ENCODE measurements at regions not wholly inside any gene's neighbourhood (a gene's known extent, or its start where the extent isn't known, plus 50 kb on each side); places are given as distances from the start of the nearest gene placed in this dataset.

DNA sequence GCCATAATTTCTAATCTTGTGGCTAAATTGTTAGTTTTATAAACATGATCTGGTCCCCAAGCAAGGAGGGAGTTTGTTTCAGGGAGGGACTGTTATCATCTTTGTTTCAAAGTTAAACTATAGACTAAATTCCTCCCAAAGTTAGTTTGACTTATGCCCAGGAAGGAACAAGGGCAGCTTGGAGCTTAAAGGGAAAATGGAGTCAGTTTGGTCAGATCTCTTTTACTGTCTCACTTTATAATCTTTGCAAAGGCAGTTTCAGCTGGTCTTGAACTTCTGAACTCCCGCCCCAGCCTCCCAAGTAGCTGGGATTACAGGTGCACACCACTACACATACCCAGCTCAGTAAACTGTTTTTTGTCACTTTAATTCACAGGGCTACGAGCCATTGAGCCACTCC lies 214.7 kb downstream of the ZNF674 start:
- Histone ChIP-seq H3K27ac (ENCODE audit: insufficient read depth, low read depth, low read length) (no peak overlapping the region), H4K20me1 (replicated peaks; ENCODE audit: control insufficient read depth, extremely low read depth, insufficient read depth, low read length) (no peaks in the 10 kb centered on the region), H3K9ac (replicated peaks; ENCODE audit: extremely low read depth, insufficient read depth, low read length) (no peak overlapping the region), H3K9me3 (replicated peaks; ENCODE audit: control insufficient read depth, insufficient read depth, low read length) (no peaks in the 10 kb centered on the region), H3K36me3 (ENCODE audit: control insufficient read depth in 2 of 2, extremely low read depth in 1 of 2, insufficient read depth in 2 of 2, low read length in 2 of 2) (no peaks in the 10 kb centered on the region), H3K27me3 (ENCODE audit: control insufficient read depth in 2 of 2, insufficient read depth in 2 of 2, low read length in 2 of 2) (no peaks in the 10 kb centered on the region), H3K4me1 (ENCODE audit: control insufficient read depth, extremely low read depth, insufficient read depth, low read length) (peaks cover 25% of the 10 kb centered on the region), H2AFZ (ENCODE audit: low read depth, low read length) (no peak overlapping the region), H3K4me2 (ENCODE audit: insufficient read depth, low read length) (no peak overlapping the region), H3K4me3 (replicated peaks in 1 of 3; ENCODE audit: insufficient read depth in 1 of 3, low read depth in 1 of 3, low read length in 3 of 3) (no peak overlapping the region), H3K79me2 (ENCODE audit: control insufficient read depth, insufficient read depth, low read length) (no peaks in the 10 kb centered on the region), H3K9me1 (replicated peaks; ENCODE audit: control insufficient read depth, extremely low read depth, insufficient read depth, low read length) (no peaks in the 10 kb centered on the region)
- no TSS peak for BruUV-seq (replicated peaks)
- dilution Hi-C loops (cut with MboI; ENCODE audit: extremely low pct_ligation_motif_present, low sequenced_read_pairs) (no loop called here), intact Hi-C loops (cut with micrococcal nuclease) (no loop called here)
- TF ChIP-seq, protein P1, sequence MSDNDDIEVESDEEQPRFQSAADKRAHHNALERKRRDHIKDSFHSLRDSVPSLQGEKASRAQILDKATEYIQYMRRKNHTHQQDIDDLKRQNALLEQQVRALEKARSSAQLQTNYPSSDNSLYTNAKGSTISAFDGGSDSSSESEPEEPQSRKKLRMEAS (IDR thresholded peaks at IDR 0.05; ENCODE audit: insufficient read depth, insufficient read length), result no peak
- TF ChIP-seq MYC (IDR thresholded peaks at IDR 0.05; ENCODE audit: low read depth, low read length) (no peak), FOS (IDR thresholded peaks at IDR 0.05; ENCODE audit: borderline replicate concordance, insufficient read depth, low read length) (no peak), EZH2 (IDR thresholded peaks at IDR 0.05; ENCODE audit: borderline replicate concordance, low read depth, low read length, severe bottlenecking) (no peak), POLR2AphosphoS5 (IDR thresholded peaks at IDR 0.05; ENCODE audit: insufficient read depth, low read depth, low read length) (no peak), GATA2 (IDR thresholded peaks at IDR 0.05; ENCODE audit: insufficient read depth, insufficient read length, low read depth, low read length) (no peak), POLR2A (IDR thresholded peaks at IDR 0.05; ENCODE audit: low read depth, low read length) (no peak), JUN (IDR thresholded peaks at IDR 0.05; ENCODE audit: borderline replicate concordance, insufficient read depth, insufficient read length, low read depth) (no peak)
- TF ChIP-seq, protein P2, sequence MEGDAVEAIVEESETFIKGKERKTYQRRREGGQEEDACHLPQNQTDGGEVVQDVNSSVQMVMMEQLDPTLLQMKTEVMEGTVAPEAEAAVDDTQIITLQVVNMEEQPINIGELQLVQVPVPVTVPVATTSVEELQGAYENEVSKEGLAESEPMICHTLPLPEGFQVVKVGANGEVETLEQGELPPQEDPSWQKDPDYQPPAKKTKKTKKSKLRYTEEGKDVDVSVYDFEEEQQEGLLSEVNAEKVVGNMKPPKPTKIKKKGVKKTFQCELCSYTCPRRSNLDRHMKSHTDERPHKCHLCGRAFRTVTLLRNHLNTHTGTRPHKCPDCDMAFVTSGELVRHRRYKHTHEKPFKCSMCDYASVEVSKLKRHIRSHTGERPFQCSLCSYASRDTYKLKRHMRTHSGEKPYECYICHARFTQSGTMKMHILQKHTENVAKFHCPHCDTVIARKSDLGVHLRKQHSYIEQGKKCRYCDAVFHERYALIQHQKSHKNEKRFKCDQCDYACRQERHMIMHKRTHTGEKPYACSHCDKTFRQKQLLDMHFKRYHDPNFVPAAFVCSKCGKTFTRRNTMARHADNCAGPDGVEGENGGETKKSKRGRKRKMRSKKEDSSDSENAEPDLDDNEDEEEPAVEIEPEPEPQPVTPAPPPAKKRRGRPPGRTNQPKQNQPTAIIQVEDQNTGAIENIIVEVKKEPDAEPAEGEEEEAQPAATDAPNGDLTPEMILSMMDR (IDR thresholded peaks at IDR 0.05; ENCODE audit: extremely low read depth in 1 of 2, insufficient read depth in 1 of 2, low read depth in 1 of 2, low read length in 2 of 2), result no peak
- ChIA-PET POLR2A (no interaction called here), CTCF (interaction anchor here (1.2 kb wide), 1 partner anchor 46 kb away, joined by 3 read pairs; no protein-coding TSS in a partner anchor)
- no peak for DNase-seq (ENCODE audit: low read depth, low spot score)
- FAIRE-seq, result no peak
